ENCODE measurements at regions not wholly inside any gene's neighbourhood (a gene's known extent, or its start where the extent isn't known, plus 50 kb on each side); places are given as distances from the start of the nearest gene placed in this dataset.
"Not testable (repeated sequence)": the region's sequence is repeated elsewhere in the genome, so short reads cannot be mapped to it uniquely, and the experiment has no call there.

DNA sequence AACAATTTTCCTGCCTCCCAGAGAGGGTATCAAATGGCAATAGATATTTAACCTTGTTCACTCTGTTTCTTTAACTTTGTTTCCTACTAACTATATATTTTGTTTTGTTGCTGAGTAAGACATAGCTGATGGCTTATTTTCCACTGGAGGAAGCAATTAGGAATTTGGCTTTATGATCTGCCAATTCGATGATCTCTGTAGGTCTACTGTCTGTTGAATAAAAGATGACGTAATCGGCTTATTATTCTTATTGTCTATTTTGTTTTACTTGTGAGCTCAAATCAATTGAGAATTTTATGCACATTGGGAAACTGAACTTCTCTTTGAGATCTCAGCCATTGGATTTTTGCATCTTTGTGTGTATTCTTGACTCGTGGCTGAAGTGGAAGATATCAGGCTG is 862.6 kb downstream of the EFNB2 start:
- Histone ChIP-seq H3K4me3 (no peak overlapping the region), H3K36me3 (no peaks in the 10 kb centered on the region), H3K27me3 (ENCODE audit: low read depth) (no peaks in the 10 kb centered on the region), H3K27ac (no peak overlapping the region), H3K9me3 (no peaks in the 10 kb centered on the region), H3K4me1 (no peaks in the 10 kb centered on the region)
- intact Hi-C loops (cut with DNase I), result no loop called here
- TF ChIP-seq, protein P1, sequence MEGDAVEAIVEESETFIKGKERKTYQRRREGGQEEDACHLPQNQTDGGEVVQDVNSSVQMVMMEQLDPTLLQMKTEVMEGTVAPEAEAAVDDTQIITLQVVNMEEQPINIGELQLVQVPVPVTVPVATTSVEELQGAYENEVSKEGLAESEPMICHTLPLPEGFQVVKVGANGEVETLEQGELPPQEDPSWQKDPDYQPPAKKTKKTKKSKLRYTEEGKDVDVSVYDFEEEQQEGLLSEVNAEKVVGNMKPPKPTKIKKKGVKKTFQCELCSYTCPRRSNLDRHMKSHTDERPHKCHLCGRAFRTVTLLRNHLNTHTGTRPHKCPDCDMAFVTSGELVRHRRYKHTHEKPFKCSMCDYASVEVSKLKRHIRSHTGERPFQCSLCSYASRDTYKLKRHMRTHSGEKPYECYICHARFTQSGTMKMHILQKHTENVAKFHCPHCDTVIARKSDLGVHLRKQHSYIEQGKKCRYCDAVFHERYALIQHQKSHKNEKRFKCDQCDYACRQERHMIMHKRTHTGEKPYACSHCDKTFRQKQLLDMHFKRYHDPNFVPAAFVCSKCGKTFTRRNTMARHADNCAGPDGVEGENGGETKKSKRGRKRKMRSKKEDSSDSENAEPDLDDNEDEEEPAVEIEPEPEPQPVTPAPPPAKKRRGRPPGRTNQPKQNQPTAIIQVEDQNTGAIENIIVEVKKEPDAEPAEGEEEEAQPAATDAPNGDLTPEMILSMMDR (IDR thresholded peaks at IDR 0.05), result no peak
- DNase-seq (no peak), ATAC-seq (no peak)

DNA sequence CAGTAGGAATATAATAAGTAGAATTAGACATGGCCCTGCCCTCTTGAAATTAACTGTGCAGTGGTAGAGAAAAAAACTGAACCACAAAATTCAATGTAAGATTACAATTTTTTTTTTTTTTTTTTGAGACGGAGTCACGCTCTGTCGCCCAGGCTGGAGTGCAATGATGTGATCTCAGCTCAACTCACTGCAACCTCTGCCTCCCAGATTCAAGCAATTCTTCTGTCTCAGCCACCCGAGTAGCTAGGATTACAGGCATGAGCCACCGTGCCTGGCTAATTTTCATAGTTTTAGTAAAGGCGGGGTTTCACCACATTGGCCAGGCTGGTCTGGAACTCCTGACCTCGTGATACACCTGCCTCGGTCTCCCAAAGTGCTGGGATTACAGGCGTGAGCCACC is 864.3 kb downstream of the EFNB2 start:
- intact Hi-C loops (cut with DNase I); H3K4me3 ChIP-seq; ATAC-seq: not testable (repeated sequence)

DNA sequence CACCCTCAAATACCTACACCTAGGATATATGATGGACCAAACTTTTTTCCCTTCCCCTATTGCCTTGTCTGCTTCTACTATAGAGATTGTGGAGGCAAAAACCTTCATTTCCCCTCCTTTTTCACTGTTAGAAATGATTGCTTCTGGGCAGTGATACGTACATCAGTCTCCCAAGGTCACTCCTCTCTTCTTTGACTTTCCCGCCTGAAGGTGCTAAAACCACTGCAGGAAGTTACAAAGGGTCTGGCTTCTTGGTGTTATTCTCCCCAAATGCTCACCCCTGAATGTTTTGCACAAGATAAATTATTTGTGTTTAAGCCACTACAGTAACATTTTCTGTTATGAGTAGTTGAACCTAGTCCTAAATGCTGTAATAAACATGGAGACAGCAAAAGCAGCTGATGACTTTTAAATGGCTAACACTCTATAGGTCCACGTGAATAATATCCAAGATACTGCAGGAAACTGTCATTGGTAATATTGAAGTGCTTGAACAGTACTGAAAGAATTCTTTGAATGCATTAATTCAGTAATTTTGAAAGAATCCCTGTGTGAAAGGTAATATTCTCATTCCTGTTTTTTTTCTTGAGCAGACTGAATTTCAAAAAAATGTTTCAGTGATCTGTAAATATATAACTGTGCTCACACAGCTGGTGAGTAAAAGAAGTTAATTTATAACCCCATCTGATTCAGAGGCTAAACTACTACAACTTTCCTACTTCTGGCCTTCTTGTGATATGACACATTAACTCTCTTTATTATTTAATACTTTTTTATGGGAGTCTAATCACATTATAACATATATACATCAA is 865.1 kb downstream of the EFNB2 start:
- intact Hi-C loops (cut with DNase I), result no loop called here
- ATAC-seq (no peak), DNase-seq (no peak)
- TF ChIP-seq, protein P1 (IDR thresholded peaks at IDR 0.05), result no peak
- Histone ChIP-seq H3K9me3 (no peaks in the 10 kb centered on the region), H3K36me3 (no peaks in the 10 kb centered on the region), H3K27ac (no peak overlapping the region), H3K4me3 (no peak overlapping the region), H3K27me3 (ENCODE audit: low read depth) (no peaks in the 10 kb centered on the region), H3K4me1 (no peaks in the 10 kb centered on the region)

More for the DNA sequence above, 864.3 kb downstream of the EFNB2 start:
- H3K27me3 ChIP-seq (ENCODE audit: low read depth); DNase-seq; H3K9me3 ChIP-seq; H3K36me3 ChIP-seq; H3K27ac ChIP-seq; H3K4me1 ChIP-seq: not testable (repeated sequence)

DNA sequence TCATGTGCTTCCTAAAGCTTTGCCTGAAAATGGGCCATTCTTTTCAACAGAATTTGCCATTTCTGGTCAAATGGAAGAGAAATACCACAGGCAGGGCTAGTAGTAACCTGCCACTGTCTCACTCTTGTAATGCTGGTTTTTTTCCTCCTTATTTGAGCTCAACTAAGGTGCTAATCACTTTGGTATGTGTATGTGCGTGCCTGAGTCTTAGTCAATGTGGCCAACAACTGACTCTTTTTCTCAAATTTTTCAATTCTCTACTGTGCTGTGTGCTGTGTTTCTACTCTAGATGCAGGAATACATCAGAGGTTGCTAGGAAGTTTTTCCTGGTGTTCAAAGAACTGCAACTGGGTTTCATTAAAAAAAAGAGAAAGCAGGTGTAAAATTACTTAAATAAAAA is 870.2 kb downstream of the EFNB2 start:
- H3K4me3 ChIP-seq, result no peak overlapping the region
- no peaks in the 10 kb centered on the region for H3K4me1 ChIP-seq
- no peaks in the 10 kb centered on the region for H3K36me3 ChIP-seq
- intact Hi-C loops (cut with DNase I), result no loop called here
- TF ChIP-seq, protein P1 (IDR thresholded peaks at IDR 0.05), result no peak
- H3K27me3 ChIP-seq (ENCODE audit: low read depth), result no peaks in the 10 kb centered on the region
- no peaks in the 10 kb centered on the region for H3K9me3 ChIP-seq
- DNase-seq, result no peak
- H3K27ac ChIP-seq, result no peak overlapping the region
- ATAC-seq, result no peak

DNA sequence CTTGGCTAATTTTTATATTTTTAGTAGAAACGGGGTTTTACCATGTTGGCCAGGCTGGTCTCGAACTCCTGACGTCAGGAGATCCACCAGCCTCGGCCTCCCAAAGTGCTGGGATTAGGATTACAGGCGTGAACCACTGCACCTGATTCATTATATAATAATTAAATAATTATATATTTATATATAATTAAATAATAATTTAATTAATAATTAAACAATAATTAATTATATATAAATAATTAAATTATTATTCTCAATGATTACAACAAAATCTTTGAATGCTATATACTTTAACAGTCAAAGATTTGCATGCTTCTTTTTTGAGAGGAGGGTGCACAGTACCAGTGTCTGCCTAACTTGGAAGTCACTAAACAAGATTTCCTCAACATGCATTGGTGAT is 872.3 kb downstream of the EFNB2 start:
- Histone ChIP-seq H3K4me3 (no peak overlapping the region), H3K27ac (no peak overlapping the region), H3K36me3 (no peaks in the 10 kb centered on the region), H3K9me3 (no peaks in the 10 kb centered on the region), H3K4me1 (no peaks in the 10 kb centered on the region), H3K27me3 (ENCODE audit: low read depth) (no peaks in the 10 kb centered on the region)
- DNase-seq (no peak), ATAC-seq (no peak)
- TF ChIP-seq, protein P1 (IDR thresholded peaks at IDR 0.05), result no peak
- intact Hi-C loops (cut with DNase I), result no loop called here

DNA sequence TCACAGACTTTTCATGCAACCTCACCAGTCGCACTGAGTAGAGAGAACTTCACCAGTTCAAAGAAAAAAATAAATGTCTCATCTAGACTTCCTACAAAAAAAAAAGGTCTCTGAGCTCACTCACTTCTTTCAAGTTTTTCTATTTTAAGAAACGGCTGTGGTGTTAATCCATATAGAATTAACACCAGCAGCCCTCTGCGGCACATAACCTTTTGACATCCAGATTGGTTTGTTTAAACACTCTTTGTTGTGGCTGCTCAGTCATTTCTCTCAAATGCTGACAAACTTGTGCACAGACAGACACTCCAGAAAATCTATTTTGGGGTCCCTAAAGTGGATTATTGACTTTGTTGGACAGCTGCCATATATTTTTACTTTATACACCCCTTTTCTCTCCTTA is 874.9 kb downstream of the EFNB2 start:
- Histone ChIP-seq H3K4me1 (no peaks in the 10 kb centered on the region), H3K36me3 (no peaks in the 10 kb centered on the region), H3K9me3 (no peaks in the 10 kb centered on the region), H3K27ac (no peak overlapping the region), H3K27me3 (ENCODE audit: low read depth) (no peaks in the 10 kb centered on the region), H3K4me3 (no peak overlapping the region)
- TF ChIP-seq, protein P1 (IDR thresholded peaks at IDR 0.05), result no peak
- DNase-seq, result no peak
- intact Hi-C loops (cut with DNase I), result no loop called here
- no peak for ATAC-seq
